Smooth muscle cell (in vitro differentiated cells): ENCODE measurements at regions not wholly inside any gene's neighbourhood (a gene's known extent, or its start where the extent isn't known, plus 50 kb on each side); places are given as distances from the start of the nearest gene placed in this dataset.
"Not testable (repeated sequence)": the region's sequence is repeated elsewhere in the genome, so short reads cannot be mapped to it uniquely, and the experiment has no call there.

Experiments used
- DNase-seq: peaks from one replicate; lab custom pipeline; 2025; ENCODE audit not compliant: unreplicated experiment; lab: John Stamatoyannopoulos, UW
- H2AFZ ChIP-seq: fragments of 200-600 bp; sonication (generic); 2 replicates; pipeline ENCODE4 v1.6.0; 2016; ENCODE audit warnings: antibody characterized with exemption, low read depth, mild to moderate bottlenecking
- H3F3A ChIP-seq: fragments of 200-600 bp; sonication (generic); 2 replicates; pipeline ENCODE4 v1.6.0; 2017; ENCODE audit warnings: antibody characterized with exemption, low read depth
- H3K27ac ChIP-seq: fragments of 200-600 bp; sonication (generic); 2 replicates; pipeline ENCODE4 v1.5.1; 2016; ENCODE audit warnings: low read depth, mild to moderate bottlenecking
- H3K27me3 ChIP-seq: fragments of 200-600 bp; sonication (generic); 2 replicates; pipeline ENCODE4 v1.6.1; 2016; ENCODE audit warnings: low read depth, mild to moderate bottlenecking
- H3K36me3 ChIP-seq: fragments of 200-600 bp; sonication (generic); 2 replicates; pipeline ENCODE4 v1.5.1; 2016; ENCODE audit warnings: low read depth
- H3K4me1 ChIP-seq: fragments of 200-600 bp; sonication (generic); 2 replicates; pipeline ENCODE4 v1.5.1; 2016; ENCODE audit warnings: low read depth
- H3K4me2 ChIP-seq: fragments of 200-600 bp; sonication (generic); 2 replicates; pipeline ENCODE4 v1.6.0; 2016; ENCODE audit warnings: mild to moderate bottlenecking
- H3K4me3 ChIP-seq: fragments of 200-600 bp; sonication (generic); 2 replicates; pipeline ENCODE4 v1.5.1; 2016; ENCODE audit warnings: mild to moderate bottlenecking
- H3K79me2 ChIP-seq: fragments of 200-600 bp; sonication (generic); 2 replicates; pipeline ENCODE4 v1.6.0; 2016; ENCODE audit warnings: low read depth, mild to moderate bottlenecking
- H3K9ac ChIP-seq: fragments of 200-600 bp; sonication (generic); 2 replicates; pipeline ENCODE4 v1.6.0; 2016; ENCODE audit warnings: low read depth
- H3K9me3 ChIP-seq: fragments of 200-600 bp; sonication (generic); replicated peaks from 2 replicates; pipeline ENCODE4 v1.5.1; 2016; ENCODE audit warnings: low read depth
- H4K20me1 ChIP-seq: fragments of 200-600 bp; sonication (generic); 2 replicates; pipeline ENCODE4 v1.6.0; 2016; ENCODE audit warnings: low read depth
- WGBS: methylation state at CpG from one replicate; pipeline ENCODE4 v1.1.7; 2016; ENCODE audit warnings: low lambda C conversion rate; 5-methylcytosine and 5-hydroxymethylcytosine counted together
- TF ChIP-seq, protein P1 (sequence below): fragments of 200-600 bp; sonication (generic); IDR thresholded peaks from 2 replicates; pipeline ENCODE4 v1.5.1; 2017; ENCODE audit warnings: borderline replicate concordance, mild to moderate bottlenecking, antibody characterized with exemption; ENCODE audit not compliant: insufficient read depth, poor library complexity, severe bottlenecking

GRCh38 chr4:155582041-155582440 is 84.6 kb upstream of the GUCY1A1 start:
- DNase-seq, result no peak
- Histone ChIP-seq H3K4me3 (no peak overlapping the region), H2AFZ (no peak overlapping the region), H3K27me3 (no peaks in the 10 kb centered on the region), H4K20me1 (no peaks in the 10 kb centered on the region), H3K9me3 (no peaks in the 10 kb centered on the region), H3K4me2 (peak overlapping the region; percentile 32), H3F3A (peaks cover 7% of the 10 kb centered on the region), H3K27ac (peak overlapping the region; percentile 78), H3K9ac (no peak overlapping the region), H3K36me3 (no peaks in the 10 kb centered on the region), H3K79me2 (no peaks in the 10 kb centered on the region), H3K4me1 (peaks cover 7% of the 10 kb centered on the region)
- TF ChIP-seq, protein P1, sequence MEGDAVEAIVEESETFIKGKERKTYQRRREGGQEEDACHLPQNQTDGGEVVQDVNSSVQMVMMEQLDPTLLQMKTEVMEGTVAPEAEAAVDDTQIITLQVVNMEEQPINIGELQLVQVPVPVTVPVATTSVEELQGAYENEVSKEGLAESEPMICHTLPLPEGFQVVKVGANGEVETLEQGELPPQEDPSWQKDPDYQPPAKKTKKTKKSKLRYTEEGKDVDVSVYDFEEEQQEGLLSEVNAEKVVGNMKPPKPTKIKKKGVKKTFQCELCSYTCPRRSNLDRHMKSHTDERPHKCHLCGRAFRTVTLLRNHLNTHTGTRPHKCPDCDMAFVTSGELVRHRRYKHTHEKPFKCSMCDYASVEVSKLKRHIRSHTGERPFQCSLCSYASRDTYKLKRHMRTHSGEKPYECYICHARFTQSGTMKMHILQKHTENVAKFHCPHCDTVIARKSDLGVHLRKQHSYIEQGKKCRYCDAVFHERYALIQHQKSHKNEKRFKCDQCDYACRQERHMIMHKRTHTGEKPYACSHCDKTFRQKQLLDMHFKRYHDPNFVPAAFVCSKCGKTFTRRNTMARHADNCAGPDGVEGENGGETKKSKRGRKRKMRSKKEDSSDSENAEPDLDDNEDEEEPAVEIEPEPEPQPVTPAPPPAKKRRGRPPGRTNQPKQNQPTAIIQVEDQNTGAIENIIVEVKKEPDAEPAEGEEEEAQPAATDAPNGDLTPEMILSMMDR, result no peak
- WGBS, result 88% methylated on average over 1 of the region's 1 CpG

GRCh38 chr4:155578726-155579370 is 87.8 kb upstream of the GUCY1A1 start:
- peak; percentile 0 for DNase-seq
- Histone ChIP-seq H2AFZ (no peak overlapping the region), H3K4me2 (peak overlapping the region; percentile 19), H3K36me3 (no peaks in the 10 kb centered on the region), H3F3A (peaks cover 7% of the 10 kb centered on the region), H4K20me1 (no peaks in the 10 kb centered on the region), H3K4me1 (peaks cover 11% of the 10 kb centered on the region), H3K27me3 (no peaks in the 10 kb centered on the region), H3K9me3 (no peaks in the 10 kb centered on the region), H3K9ac (no peak overlapping the region), H3K79me2 (no peaks in the 10 kb centered on the region), H3K27ac (peak overlapping the region; percentile 81), H3K4me3 (no peak overlapping the region)
- TF ChIP-seq, protein P1, result no peak
- WGBS, result 42% methylated on average over 2 of the region's 2 CpGs

GRCh38 chr4:155578219-155578618 is 88.4 kb upstream of the GUCY1A1 start:
- peak overlapping the region; percentile 81 for H3K27ac ChIP-seq
- 37% methylated on average over 5 of the region's 5 CpGs for WGBS

DNA sequence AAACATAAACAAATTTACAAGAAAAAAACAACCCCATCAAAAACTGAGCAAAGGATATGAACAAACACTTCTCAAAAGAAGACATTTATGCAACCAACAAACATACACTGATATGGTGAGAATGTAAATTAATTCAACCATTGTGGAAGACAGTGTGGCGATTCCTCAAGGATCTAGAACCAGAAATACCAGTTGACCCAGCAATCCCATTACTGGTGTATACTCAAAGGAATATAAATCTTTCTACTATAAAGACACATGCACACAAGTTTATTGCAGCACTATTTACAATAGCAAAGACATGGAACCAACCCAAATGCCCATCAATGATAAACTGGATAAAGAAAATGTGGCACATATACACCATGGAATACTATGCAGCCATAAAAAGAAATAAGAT is 92.3 kb upstream of the GUCY1A1 start:
- H2AFZ ChIP-seq, H3F3A ChIP-seq, DNase-seq, H3K27ac ChIP-seq, H3K79me2 ChIP-seq, H3K4me1 ChIP-seq, H3K4me3 ChIP-seq, H3K4me2 ChIP-seq, H3K27me3 ChIP-seq, H3K36me3 ChIP-seq, H4K20me1 ChIP-seq, H3K9me3 ChIP-seq, H3K9ac ChIP-seq: not testable (repeated sequence)
- WGBS, result 37% methylated on average over 1 of the region's 1 CpG

More at GRCh38 chr4:155578219-155578618, 88.4 kb upstream of the GUCY1A1 start:
- no peak overlapping the region for H3K4me3 ChIP-seq
- no peaks in the 10 kb centered on the region for H3K36me3 ChIP-seq
- no peak for DNase-seq
- no peaks in the 10 kb centered on the region for H4K20me1 ChIP-seq
- no peak overlapping the region for H3K9ac ChIP-seq
- peak overlapping the region; percentile 19 for H3K4me2 ChIP-seq
- peaks cover 8% of the 10 kb centered on the region for H3K4me1 ChIP-seq
- H3F3A ChIP-seq, result peaks cover 7% of the 10 kb centered on the region
- no peaks in the 10 kb centered on the region for H3K79me2 ChIP-seq
- H3K27me3 ChIP-seq, result no peaks in the 10 kb centered on the region
- TF ChIP-seq, protein P1, result no peak
- no peaks in the 10 kb centered on the region for H3K9me3 ChIP-seq
- H2AFZ ChIP-seq, result no peak overlapping the region
